ENCODE measurements at regions not wholly inside any gene's neighbourhood (a gene's known extent, or its start where the extent isn't known, plus 50 kb on each side); places are given as distances from the start of the nearest gene placed in this dataset.

GRCh38 chr1:204736836-204737235, 51.3 kb upstream of the LRRN2 start:
- FAIRE-seq: no peak

GRCh38 chr1:204738506-204738905, 53.0 kb upstream of the LRRN2 start:
- no peak for FAIRE-seq

GRCh38 chr1:204740354-204740753, 54.8 kb upstream of the LRRN2 start:
- peak; percentile 29 for FAIRE-seq

- no peak for FAIRE-seq
Measured at GRCh38 chr1:204741440-204741839, 55.9 kb upstream of the LRRN2 start.

- no peak for FAIRE-seq
Measured at GRCh38 chr1:204742676-204743251, 57.2 kb upstream of the LRRN2 start.

- FAIRE-seq: no peak
Measured at GRCh38 chr1:204744107-204744779, 58.7 kb upstream of the LRRN2 start.

GRCh38 chr1:204746838-204747442, 61.4 kb upstream of the LRRN2 start:
- FAIRE-seq: no peak

- FAIRE-seq: no peak
Measured at GRCh38 chr1:204751480-204751879, 65.9 kb upstream of the LRRN2 start.

- no peak for FAIRE-seq
Measured at GRCh38 chr1:204751883-204752687, 66.5 kb upstream of the LRRN2 start.

- FAIRE-seq: no peak
Measured at GRCh38 chr1:204752688-204753040, 67.1 kb upstream of the LRRN2 start.

- FAIRE-seq: no peak
Measured at GRCh38 chr1:204754821-204755220, 69.3 kb upstream of the LRRN2 start.

- FAIRE-seq: no peak
Measured at GRCh38 chr1:204756349-204756748, 70.8 kb upstream of the LRRN2 start.

- no peak for FAIRE-seq
Measured at GRCh38 chr1:204756811-204757210, 71.3 kb upstream of the LRRN2 start.

- no peak for FAIRE-seq
Measured at GRCh38 chr1:204758601-204759000, 73.1 kb upstream of the LRRN2 start.

- no peak for FAIRE-seq
Measured at GRCh38 chr1:204760350-204760749, 74.8 kb upstream of the LRRN2 start.

GRCh38 chr1:204760757-204761156, 75.2 kb upstream of the LRRN2 start:
- no peak for FAIRE-seq

GRCh38 chr1:204763773-204764427, 78.4 kb upstream of the LRRN2 start:
- FAIRE-seq: no peak

- FAIRE-seq: no peak
Measured at GRCh38 chr1:204769997-204770396, 84.5 kb upstream of the LRRN2 start.

GRCh38 chr1:204771358-204771757, 85.8 kb upstream of the LRRN2 start:
- FAIRE-seq: no peak

- no peak for FAIRE-seq
Measured at GRCh38 chr1:204773246-204773645, 87.7 kb upstream of the LRRN2 start.

- FAIRE-seq: no peak
Measured at GRCh38 chr1:204775546-204775945, 90.0 kb upstream of the LRRN2 start.

- no peak for FAIRE-seq
Measured at GRCh38 chr1:204777591-204777990, 92.1 kb upstream of the LRRN2 start.

- no peak for FAIRE-seq
Measured at GRCh38 chr1:204780630-204781029, 90.0 kb upstream of the NFASC start.
